ENCODE measurements at regions not wholly inside any gene's neighbourhood (a gene's known extent, or its start where the extent isn't known, plus 50 kb on each side); places are given as distances from the start of the nearest gene placed in this dataset.

GRCh38 chr3:94360987-94361386, 298.1 kb downstream of the NSUN3 start:
- Mint-ChIP-seq H3K27me3 (no peaks in the 10 kb centered on the region), H3K4me1 (ENCODE audit: low read depth) (no peaks in the 10 kb centered on the region), H3K4me3 (no peak overlapping the region), H3K27ac (no peak overlapping the region), H3K9me3 (peaks cover 2% of the 10 kb centered on the region), H3K36me3 (ENCODE audit: low read depth) (no peaks in the 10 kb centered on the region)
- Histone ChIP-seq H3K27me3 (ENCODE audit: control insufficient read depth in 1 of 2, insufficient read depth in 2 of 2, low read length in 2 of 2) (no peaks in the 10 kb centered on the region), H3K4me1 (ENCODE audit: insufficient read depth, low read length) (no peaks in the 10 kb centered on the region), H3K4me3 (ENCODE audit: low read length) (no peak overlapping the region), H3K9me3 (ENCODE audit: control insufficient read depth in 1 of 2, insufficient read depth in 1 of 2, low read length in 2 of 2) (no peaks in the 10 kb centered on the region), H3K27ac (ENCODE audit: low read depth in 1 of 2, low read length in 2 of 2) (no peak overlapping the region), H3K36me3 (ENCODE audit: insufficient read depth, low read length) (no peaks in the 10 kb centered on the region)
- intact Hi-C loops (cut with DNase I, micrococcal nuclease): no loop called here
- ChIA-PET CTCF (no interaction called here), POLR2A (no interaction called here)
- TF ChIP-seq CTCF (IDR thresholded peaks at IDR 0.05): no peak
- DNase-seq: no peak
- no peak for ATAC-seq (ENCODE audit: poor library complexity)

GRCh38 chr3:94362393-94362792, 299.5 kb downstream of the NSUN3 start:
- H3K4me1 ChIP-seq (ENCODE audit: insufficient read depth, low read length): no peaks in the 10 kb centered on the region
- DNase-seq: no peak
- Mint-ChIP-seq H3K27ac (no peak overlapping the region), H3K4me1 (ENCODE audit: low read depth) (no peaks in the 10 kb centered on the region), H3K27me3 (no peaks in the 10 kb centered on the region), H3K9me3 (peaks cover 2% of the 10 kb centered on the region), H3K4me3 (no peak overlapping the region), H3K36me3 (ENCODE audit: low read depth) (no peaks in the 10 kb centered on the region)
- no peak overlapping the region for H3K27ac ChIP-seq (ENCODE audit: low read depth in 1 of 2, low read length in 2 of 2)
- H3K36me3 ChIP-seq (ENCODE audit: insufficient read depth, low read length): no peaks in the 10 kb centered on the region
- no peaks in the 10 kb centered on the region for H3K27me3 ChIP-seq (ENCODE audit: control insufficient read depth in 1 of 2, insufficient read depth in 2 of 2, low read length in 2 of 2)
- no peak for TF ChIP-seq CTCF (IDR thresholded peaks at IDR 0.05)
- ATAC-seq (ENCODE audit: poor library complexity): no peak
- H3K9me3 ChIP-seq (ENCODE audit: control insufficient read depth in 1 of 2, insufficient read depth in 1 of 2, low read length in 2 of 2): no peaks in the 10 kb centered on the region
- no peak overlapping the region for H3K4me3 ChIP-seq (ENCODE audit: low read length)
- intact Hi-C loops (cut with DNase I, micrococcal nuclease): no loop called here
- CTCF ChIA-PET: no interaction called here
- POLR2A ChIA-PET: no interaction called here

- DNase-seq (no peak), ATAC-seq (ENCODE audit: poor library complexity) (no peak)
- Mint-ChIP-seq H3K36me3 (ENCODE audit: low read depth) (no peaks in the 10 kb centered on the region), H3K27ac (no peak overlapping the region), H3K9me3 (peaks cover 8% of the 10 kb centered on the region), H3K4me1 (ENCODE audit: low read depth) (no peaks in the 10 kb centered on the region), H3K4me3 (no peak overlapping the region), H3K27me3 (no peaks in the 10 kb centered on the region)
- no peaks in the 10 kb centered on the region for H3K27me3 ChIP-seq (ENCODE audit: control insufficient read depth in 1 of 2, insufficient read depth in 2 of 2, low read length in 2 of 2)
- H3K4me3 ChIP-seq (ENCODE audit: low read length): no peak overlapping the region
- no peak for TF ChIP-seq CTCF (IDR thresholded peaks at IDR 0.05)
- POLR2A ChIA-PET: no interaction called here
- CTCF ChIA-PET: no interaction called here
- no peaks in the 10 kb centered on the region for H3K36me3 ChIP-seq (ENCODE audit: insufficient read depth, low read length)
- H3K4me1 ChIP-seq (ENCODE audit: insufficient read depth, low read length): no peaks in the 10 kb centered on the region
- intact Hi-C loops (cut with DNase I, micrococcal nuclease): no loop called here
- H3K27ac ChIP-seq (ENCODE audit: low read depth in 1 of 2, low read length in 2 of 2): no peak overlapping the region
- H3K9me3 ChIP-seq (ENCODE audit: control insufficient read depth in 1 of 2, insufficient read depth in 1 of 2, low read length in 2 of 2): no peaks in the 10 kb centered on the region
Observed at GRCh38 chr3:94365006-94365405, 302.1 kb downstream of the NSUN3 start.
